Neutrophil (primary cell): ENCODE measurements at regions not wholly inside any gene's neighbourhood (a gene's known extent, or its start where the extent isn't known, plus 50 kb on each side); places are given as distances from the start of the nearest gene placed in this dataset.

Experiments used
- H3K27ac ChIP-seq: fragments of 200-600 bp; sonication (generic); 2 replicates; pipeline ENCODE4 v1.5.1; 2016; ENCODE audit warnings: mild to moderate bottlenecking, moderate library complexity
- H3K27me3 ChIP-seq: fragments of 200-600 bp; sonication (generic); 2 replicates; pipeline ENCODE4 v1.6.0; 2016; ENCODE audit warnings: mild to moderate bottlenecking
- H3K36me3 ChIP-seq: fragments of 200-600 bp; sonication (generic); 2 replicates; pipeline ENCODE4 v1.5.1; 2017
- H3K4me1 ChIP-seq, 2 experiments: fragments of 200-600 bp in 1 of 2; sonication (generic) in 1 of 2; 1 replicate in 1 of 2; 2 replicates in 1 of 2; pipeline versions ENCODE4 v1.5.1 to v1.6.1; 2013 to 2016; ENCODE audit warnings: low read depth in 1 of 2, low read length in 1 of 2, mild to moderate bottlenecking in 1 of 2, moderate library complexity in 1 of 2; ENCODE audit not compliant: control insufficient read depth in 1 of 2, insufficient read depth in 1 of 2
- H3K4me3 ChIP-seq, 2 experiments: fragments of 200-600 bp in 1 of 2; sonication (generic) in 1 of 2; 1 replicate in 1 of 2; 2 replicates in 1 of 2; pipeline ENCODE4 v1.5.1; 2013 to 2016; ENCODE audit warnings: low read depth in 1 of 2, low read length in 1 of 2, mild to moderate bottlenecking in 1 of 2, moderate library complexity in 1 of 2
- H3K9me3 ChIP-seq: fragments of 200-600 bp; sonication (generic); 2 replicates; pipeline ENCODE4 v1.5.1; 2016
- TF ChIP-seq, protein P1 (sequence below): fragments of 200-600 bp; sonication (generic); IDR thresholded peaks from 2 replicates; pipeline ENCODE4 v1.5.1; 2016; ENCODE audit warnings: antibody characterized with exemption

DNA sequence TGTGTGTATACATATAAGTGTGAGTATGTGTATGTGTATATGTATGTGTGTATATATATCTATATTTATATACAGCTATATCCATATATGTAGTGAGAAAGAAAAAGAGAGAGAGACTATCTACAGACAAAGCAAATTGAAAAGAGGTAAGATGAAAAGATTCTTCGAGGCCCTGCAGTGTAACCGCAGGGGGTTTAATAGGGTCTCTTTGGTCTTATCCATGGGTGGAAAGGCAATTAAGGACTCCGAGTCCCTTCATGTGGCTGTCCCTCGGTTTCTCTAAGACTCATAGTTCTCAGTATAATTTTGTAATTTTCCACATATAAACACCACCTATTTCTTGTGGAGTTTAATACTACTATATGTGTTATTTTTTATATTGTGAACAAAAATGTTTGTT is 50.6 kb upstream of the JAZF1 start:
- Histone ChIP-seq H3K4me1 (no peaks in the 10 kb centered on the region), H3K27ac (no peak overlapping the region), H3K9me3 (no peaks in the 10 kb centered on the region), H3K36me3 (no peaks in the 10 kb centered on the region), H3K27me3 (no peaks in the 10 kb centered on the region), H3K4me3 (no peak overlapping the region)
- TF ChIP-seq, protein P1, sequence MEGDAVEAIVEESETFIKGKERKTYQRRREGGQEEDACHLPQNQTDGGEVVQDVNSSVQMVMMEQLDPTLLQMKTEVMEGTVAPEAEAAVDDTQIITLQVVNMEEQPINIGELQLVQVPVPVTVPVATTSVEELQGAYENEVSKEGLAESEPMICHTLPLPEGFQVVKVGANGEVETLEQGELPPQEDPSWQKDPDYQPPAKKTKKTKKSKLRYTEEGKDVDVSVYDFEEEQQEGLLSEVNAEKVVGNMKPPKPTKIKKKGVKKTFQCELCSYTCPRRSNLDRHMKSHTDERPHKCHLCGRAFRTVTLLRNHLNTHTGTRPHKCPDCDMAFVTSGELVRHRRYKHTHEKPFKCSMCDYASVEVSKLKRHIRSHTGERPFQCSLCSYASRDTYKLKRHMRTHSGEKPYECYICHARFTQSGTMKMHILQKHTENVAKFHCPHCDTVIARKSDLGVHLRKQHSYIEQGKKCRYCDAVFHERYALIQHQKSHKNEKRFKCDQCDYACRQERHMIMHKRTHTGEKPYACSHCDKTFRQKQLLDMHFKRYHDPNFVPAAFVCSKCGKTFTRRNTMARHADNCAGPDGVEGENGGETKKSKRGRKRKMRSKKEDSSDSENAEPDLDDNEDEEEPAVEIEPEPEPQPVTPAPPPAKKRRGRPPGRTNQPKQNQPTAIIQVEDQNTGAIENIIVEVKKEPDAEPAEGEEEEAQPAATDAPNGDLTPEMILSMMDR: no peak

DNA sequence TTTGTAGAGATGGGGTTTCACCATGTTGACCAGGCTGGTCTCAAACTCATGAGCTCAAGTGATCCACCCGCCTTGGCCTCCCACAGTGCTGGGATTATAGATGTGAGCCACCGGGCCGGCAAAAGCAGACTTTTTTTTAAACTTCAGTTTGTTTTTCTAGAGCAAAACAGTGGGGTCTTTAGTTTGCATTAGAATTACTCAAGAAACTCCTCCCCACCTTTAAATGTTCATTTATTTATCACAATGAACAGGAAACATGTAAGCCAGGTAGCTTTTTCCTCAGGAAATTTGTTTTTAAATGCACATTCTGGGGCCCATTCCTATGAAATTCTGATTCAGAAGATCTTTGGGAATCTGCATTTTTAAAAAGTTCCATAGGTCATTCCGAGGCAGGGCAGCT is 56.0 kb upstream of the JAZF1 start:
- Histone ChIP-seq H3K4me1 (peaks cover 24 to 44% of the 10 kb centered on the region in 2 experiments), H3K36me3 (no peaks in the 10 kb centered on the region), H3K9me3 (no peaks in the 10 kb centered on the region), H3K4me3 (no peak overlapping the region), H3K27me3 (no peaks in the 10 kb centered on the region), H3K27ac (no peak overlapping the region)
- TF ChIP-seq, protein P1: no peak

DNA sequence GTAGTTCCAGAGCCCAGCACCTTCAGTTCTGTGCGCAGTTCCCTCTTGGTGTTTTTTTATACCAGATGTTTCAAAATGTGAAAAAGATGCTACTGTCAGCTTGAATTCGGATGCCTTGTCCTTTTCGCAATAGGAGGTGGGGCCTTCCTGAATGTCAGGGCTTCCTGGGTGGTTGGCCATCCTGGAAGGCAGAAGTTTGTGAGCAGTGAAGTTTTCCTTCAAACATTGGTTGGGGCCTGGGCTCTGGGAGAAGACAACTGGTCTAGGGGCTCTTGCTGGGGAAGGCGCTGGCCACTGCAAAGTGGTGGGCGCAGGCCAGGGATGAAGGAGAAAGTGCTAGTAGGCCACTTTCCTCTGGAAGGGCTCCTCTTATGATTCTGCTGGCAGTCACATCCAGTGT is 56.8 kb upstream of the JAZF1 start:
- TF ChIP-seq, protein P1: no peak
- Histone ChIP-seq H3K36me3 (no peaks in the 10 kb centered on the region), H3K27me3 (no peaks in the 10 kb centered on the region), H3K4me3 (no peak overlapping the region), H3K4me1 (peaks cover 24 to 44% of the 10 kb centered on the region in 2 experiments), H3K27ac (no peak overlapping the region), H3K9me3 (no peaks in the 10 kb centered on the region)

DNA sequence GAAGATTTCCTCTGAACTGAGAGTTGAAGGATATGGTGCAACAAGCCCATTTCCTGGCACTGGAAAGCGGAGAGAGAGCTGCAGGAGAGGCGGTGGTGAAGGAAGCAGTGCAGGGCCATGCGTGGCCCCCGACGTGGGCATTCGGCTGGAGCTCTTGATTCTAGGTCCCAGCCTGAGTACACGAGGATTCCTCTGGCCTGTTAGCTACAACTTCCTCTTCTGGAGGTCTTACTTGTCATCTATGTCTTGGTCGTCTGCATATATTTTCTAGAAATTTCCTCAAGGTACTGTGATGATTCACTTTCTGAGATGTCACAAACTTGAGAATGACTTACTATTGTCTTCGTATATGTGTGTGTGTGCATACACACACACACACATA is 59.2 kb upstream of the JAZF1 start:
- peaks cover 32 to 58% of the 10 kb centered on the region in 2 experiments for H3K4me1 ChIP-seq
- TF ChIP-seq, protein P1: no peak
- no peaks in the 10 kb centered on the region for H3K36me3 ChIP-seq
- H3K9me3 ChIP-seq: no peaks in the 10 kb centered on the region
- H3K27ac ChIP-seq: peak overlapping the region; percentile 59
- no peaks in the 10 kb centered on the region for H3K27me3 ChIP-seq
- H3K4me3 ChIP-seq: peak overlapping the region in 1 of 2 experiments; percentile 38

DNA sequence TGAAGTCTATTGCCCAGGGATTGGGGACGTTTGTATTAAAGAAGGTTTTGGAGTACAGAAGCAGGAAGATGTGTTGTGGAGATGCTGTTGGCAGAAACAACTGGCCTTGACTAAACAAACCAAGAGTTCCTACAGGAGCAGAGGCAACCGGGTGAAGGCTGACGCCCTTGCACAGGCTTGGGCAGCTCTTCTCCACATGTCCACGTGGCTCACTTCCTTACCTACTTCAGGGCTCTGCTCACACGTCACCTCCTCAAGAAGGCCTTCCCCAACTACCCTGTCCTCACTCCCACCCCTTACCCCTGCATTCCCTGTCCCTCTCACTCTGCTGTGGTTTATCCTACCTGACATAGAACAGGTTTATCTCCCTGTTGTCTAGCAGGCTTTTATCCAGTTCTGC is 59.9 kb upstream of the JAZF1 start:
- peaks cover 37 to 65% of the 10 kb centered on the region in 2 experiments for H3K4me1 ChIP-seq
- no peak overlapping the region for H3K27ac ChIP-seq
- H3K36me3 ChIP-seq: no peaks in the 10 kb centered on the region
- no peak overlapping the region for H3K4me3 ChIP-seq
- no peaks in the 10 kb centered on the region for H3K27me3 ChIP-seq
- TF ChIP-seq, protein P1: no peak
- H3K9me3 ChIP-seq: no peaks in the 10 kb centered on the region

DNA sequence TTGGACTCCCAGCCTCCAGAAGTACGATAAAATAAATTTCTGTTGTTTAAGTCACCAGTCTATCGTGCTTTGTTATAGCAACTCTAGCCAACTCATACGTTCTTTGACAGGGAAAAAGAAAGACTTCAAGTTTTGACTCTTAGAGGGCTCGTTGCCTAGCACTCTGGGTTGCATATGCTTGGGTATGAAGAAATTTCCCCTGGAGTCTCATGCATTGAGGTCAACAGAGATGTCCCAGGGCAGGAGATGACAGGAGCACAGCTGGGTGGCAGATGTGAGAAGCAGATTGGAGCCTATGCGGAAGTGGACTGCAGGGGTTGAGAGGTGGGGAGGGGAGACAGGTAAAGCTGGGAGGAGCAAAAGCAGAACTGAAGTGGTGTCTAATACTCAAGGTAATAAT is 63.3 kb upstream of the JAZF1 start:
- TF ChIP-seq, protein P1: no peak
- no peaks in the 10 kb centered on the region for H3K27me3 ChIP-seq
- H3K27ac ChIP-seq: no peak overlapping the region
- no peaks in the 10 kb centered on the region for H3K9me3 ChIP-seq
- no peak overlapping the region for H3K4me3 ChIP-seq
- peaks cover 39 to 48% of the 10 kb centered on the region in 2 experiments for H3K4me1 ChIP-seq
- H3K36me3 ChIP-seq: no peaks in the 10 kb centered on the region
